ENCODE measurements at regions not wholly inside any gene's neighbourhood (a gene's known extent, or its start where the extent isn't known, plus 50 kb on each side); places are given as distances from the start of the nearest gene placed in this dataset.

- no peaks in the 10 kb centered on the region for H3K27me3 ChIP-seq (ENCODE audit: control insufficient read depth, insufficient read depth, low read length)
- H3K9me3 ChIP-seq (ENCODE audit: control insufficient read depth, low read depth, low read length): no peaks in the 10 kb centered on the region
- H3K36me3 ChIP-seq (ENCODE audit: control insufficient read depth, low read depth, low read length): no peaks in the 10 kb centered on the region
- no peak overlapping the region for H3K27ac ChIP-seq (ENCODE audit: low read length)
- no peak overlapping the region for H3K9ac ChIP-seq (ENCODE audit: low read length)
- no peaks in the 10 kb centered on the region for H3K4me1 ChIP-seq (ENCODE audit: control insufficient read depth, low read depth, low read length)
- H3K4me3 ChIP-seq (ENCODE audit: low read length): no peak overlapping the region
Measured at GRCh38 chr2:194363878-194364277, 1293.1 kb upstream of the SLC39A10 start.

- Histone ChIP-seq H3K27ac (ENCODE audit: low read length) (no peak overlapping the region), H3K9ac (ENCODE audit: low read length) (no peak overlapping the region), H3K9me3 (ENCODE audit: control insufficient read depth, low read depth, low read length) (no peaks in the 10 kb centered on the region), H3K4me1 (ENCODE audit: control insufficient read depth, low read depth, low read length) (no peaks in the 10 kb centered on the region), H3K4me3 (ENCODE audit: low read length) (no peak overlapping the region), H3K27me3 (ENCODE audit: control insufficient read depth, insufficient read depth, low read length) (no peaks in the 10 kb centered on the region), H3K36me3 (ENCODE audit: control insufficient read depth, low read depth, low read length) (no peaks in the 10 kb centered on the region)
Measured at GRCh38 chr2:194363295-194363694, 1293.7 kb upstream of the SLC39A10 start.

- H3K4me1 ChIP-seq (ENCODE audit: control insufficient read depth, low read depth, low read length): no peaks in the 10 kb centered on the region
- no peaks in the 10 kb centered on the region for H3K36me3 ChIP-seq (ENCODE audit: control insufficient read depth, low read depth, low read length)
- no peak overlapping the region for H3K9ac ChIP-seq (ENCODE audit: low read length)
Measured at GRCh38 chr2:194352505-194352904, 1304.5 kb upstream of the SLC39A10 start.

GRCh38 chr2:194346193-194346592 lies 1310.8 kb upstream of the SLC39A10 start:
- Histone ChIP-seq H3K27ac (ENCODE audit: low read length) (no peak overlapping the region), H3K4me1 (ENCODE audit: control insufficient read depth, low read depth, low read length) (no peaks in the 10 kb centered on the region), H3K9ac (ENCODE audit: low read length) (no peak overlapping the region), H3K9me3 (ENCODE audit: control insufficient read depth, low read depth, low read length) (no peaks in the 10 kb centered on the region), H3K27me3 (ENCODE audit: control insufficient read depth, insufficient read depth, low read length) (no peaks in the 10 kb centered on the region), H3K4me3 (ENCODE audit: low read length) (no peak overlapping the region), H3K36me3 (ENCODE audit: control insufficient read depth, low read depth, low read length) (no peaks in the 10 kb centered on the region)

More at GRCh38 chr2:194352505-194352904, 1304.5 kb upstream of the SLC39A10 start:
- Histone ChIP-seq H3K4me3 (ENCODE audit: low read length) (no peak overlapping the region), H3K27ac (ENCODE audit: low read length) (no peak overlapping the region), H3K27me3 (ENCODE audit: control insufficient read depth, insufficient read depth, low read length) (no peaks in the 10 kb centered on the region), H3K9me3 (ENCODE audit: control insufficient read depth, low read depth, low read length) (no peaks in the 10 kb centered on the region)

GRCh38 chr2:194345347-194345746 lies 1311.7 kb upstream of the SLC39A10 start:
- Histone ChIP-seq H3K27me3 (ENCODE audit: control insufficient read depth, insufficient read depth, low read length) (no peaks in the 10 kb centered on the region), H3K9ac (ENCODE audit: low read length) (no peak overlapping the region), H3K4me3 (ENCODE audit: low read length) (no peak overlapping the region), H3K36me3 (ENCODE audit: control insufficient read depth, low read depth, low read length) (no peaks in the 10 kb centered on the region), H3K27ac (ENCODE audit: low read length) (no peak overlapping the region), H3K4me1 (ENCODE audit: control insufficient read depth, low read depth, low read length) (no peaks in the 10 kb centered on the region), H3K9me3 (ENCODE audit: control insufficient read depth, low read depth, low read length) (no peaks in the 10 kb centered on the region)

GRCh38 chr2:194343167-194343566 lies 1313.9 kb upstream of the SLC39A10 start:
- Histone ChIP-seq H3K9me3 (ENCODE audit: control insufficient read depth, low read depth, low read length) (no peaks in the 10 kb centered on the region), H3K27me3 (ENCODE audit: control insufficient read depth, insufficient read depth, low read length) (no peaks in the 10 kb centered on the region), H3K4me1 (ENCODE audit: control insufficient read depth, low read depth, low read length) (no peaks in the 10 kb centered on the region), H3K9ac (ENCODE audit: low read length) (no peak overlapping the region), H3K36me3 (ENCODE audit: control insufficient read depth, low read depth, low read length) (no peaks in the 10 kb centered on the region), H3K4me3 (ENCODE audit: low read length) (no peak overlapping the region), H3K27ac (ENCODE audit: low read length) (no peak overlapping the region)

- Histone ChIP-seq H3K36me3 (ENCODE audit: control insufficient read depth, low read depth, low read length) (no peaks in the 10 kb centered on the region), H3K27me3 (ENCODE audit: control insufficient read depth, insufficient read depth, low read length) (no peaks in the 10 kb centered on the region), H3K4me1 (ENCODE audit: control insufficient read depth, low read depth, low read length) (no peaks in the 10 kb centered on the region), H3K27ac (ENCODE audit: low read length) (no peak overlapping the region), H3K9ac (ENCODE audit: low read length) (no peak overlapping the region), H3K9me3 (ENCODE audit: control insufficient read depth, low read depth, low read length) (peaks cover 4% of the 10 kb centered on the region), H3K4me3 (ENCODE audit: low read length) (no peak overlapping the region)
Measured at GRCh38 chr2:194332799-194333490, 1324.1 kb upstream of the SLC39A10 start.

- Histone ChIP-seq H3K36me3 (ENCODE audit: control insufficient read depth, low read depth, low read length) (no peaks in the 10 kb centered on the region), H3K4me3 (ENCODE audit: low read length) (no peak overlapping the region), H3K9ac (ENCODE audit: low read length) (no peak overlapping the region), H3K27ac (ENCODE audit: low read length) (no peak overlapping the region), H3K4me1 (ENCODE audit: control insufficient read depth, low read depth, low read length) (no peaks in the 10 kb centered on the region), H3K27me3 (ENCODE audit: control insufficient read depth, insufficient read depth, low read length) (no peaks in the 10 kb centered on the region), H3K9me3 (ENCODE audit: control insufficient read depth, low read depth, low read length) (peaks cover 4% of the 10 kb centered on the region)
Measured at GRCh38 chr2:194328456-194328855, 1328.6 kb upstream of the SLC39A10 start.

- Histone ChIP-seq H3K27ac (ENCODE audit: low read length) (no peak overlapping the region), H3K4me3 (ENCODE audit: low read length) (no peak overlapping the region), H3K36me3 (ENCODE audit: control insufficient read depth, low read depth, low read length) (no peaks in the 10 kb centered on the region), H3K4me1 (ENCODE audit: control insufficient read depth, low read depth, low read length) (no peaks in the 10 kb centered on the region), H3K9ac (ENCODE audit: low read length) (no peak overlapping the region), H3K27me3 (ENCODE audit: control insufficient read depth, insufficient read depth, low read length) (no peaks in the 10 kb centered on the region), H3K9me3 (ENCODE audit: control insufficient read depth, low read depth, low read length) (peaks cover 4% of the 10 kb centered on the region)
Measured at GRCh38 chr2:194327196-194327888, 1329.7 kb upstream of the SLC39A10 start.

- H3K27ac ChIP-seq (ENCODE audit: low read length): no peak overlapping the region
- H3K36me3 ChIP-seq (ENCODE audit: control insufficient read depth, low read depth, low read length): no peaks in the 10 kb centered on the region
- H3K4me1 ChIP-seq (ENCODE audit: control insufficient read depth, low read depth, low read length): no peaks in the 10 kb centered on the region
Measured at GRCh38 chr2:194323740-194324139, 1333.3 kb upstream of the SLC39A10 start.

GRCh38 chr2:194320520-194320919 lies 1336.5 kb upstream of the SLC39A10 start:
- H3K4me1 ChIP-seq (ENCODE audit: control insufficient read depth, low read depth, low read length): no peaks in the 10 kb centered on the region
- no peak overlapping the region for H3K27ac ChIP-seq (ENCODE audit: low read length)

More at GRCh38 chr2:194323740-194324139, 1333.3 kb upstream of the SLC39A10 start:
- Histone ChIP-seq H3K27me3 (ENCODE audit: control insufficient read depth, insufficient read depth, low read length) (no peaks in the 10 kb centered on the region), H3K9ac (ENCODE audit: low read length) (no peak overlapping the region), H3K4me3 (ENCODE audit: low read length) (no peak overlapping the region), H3K9me3 (ENCODE audit: control insufficient read depth, low read depth, low read length) (peaks cover 4% of the 10 kb centered on the region)

More at GRCh38 chr2:194320520-194320919, 1336.5 kb upstream of the SLC39A10 start:
- Histone ChIP-seq H3K4me3 (ENCODE audit: low read length) (no peak overlapping the region), H3K9ac (ENCODE audit: low read length) (no peak overlapping the region), H3K27me3 (ENCODE audit: control insufficient read depth, insufficient read depth, low read length) (no peaks in the 10 kb centered on the region), H3K9me3 (ENCODE audit: control insufficient read depth, low read depth, low read length) (no peaks in the 10 kb centered on the region), H3K36me3 (ENCODE audit: control insufficient read depth, low read depth, low read length) (no peaks in the 10 kb centered on the region)
